ENCODE measurements at regions not wholly inside any gene's neighbourhood (a gene's known extent, or its start where the extent isn't known, plus 50 kb on each side); places are given as distances from the start of the nearest gene placed in this dataset.

- TF ChIP-seq, protein P1, sequence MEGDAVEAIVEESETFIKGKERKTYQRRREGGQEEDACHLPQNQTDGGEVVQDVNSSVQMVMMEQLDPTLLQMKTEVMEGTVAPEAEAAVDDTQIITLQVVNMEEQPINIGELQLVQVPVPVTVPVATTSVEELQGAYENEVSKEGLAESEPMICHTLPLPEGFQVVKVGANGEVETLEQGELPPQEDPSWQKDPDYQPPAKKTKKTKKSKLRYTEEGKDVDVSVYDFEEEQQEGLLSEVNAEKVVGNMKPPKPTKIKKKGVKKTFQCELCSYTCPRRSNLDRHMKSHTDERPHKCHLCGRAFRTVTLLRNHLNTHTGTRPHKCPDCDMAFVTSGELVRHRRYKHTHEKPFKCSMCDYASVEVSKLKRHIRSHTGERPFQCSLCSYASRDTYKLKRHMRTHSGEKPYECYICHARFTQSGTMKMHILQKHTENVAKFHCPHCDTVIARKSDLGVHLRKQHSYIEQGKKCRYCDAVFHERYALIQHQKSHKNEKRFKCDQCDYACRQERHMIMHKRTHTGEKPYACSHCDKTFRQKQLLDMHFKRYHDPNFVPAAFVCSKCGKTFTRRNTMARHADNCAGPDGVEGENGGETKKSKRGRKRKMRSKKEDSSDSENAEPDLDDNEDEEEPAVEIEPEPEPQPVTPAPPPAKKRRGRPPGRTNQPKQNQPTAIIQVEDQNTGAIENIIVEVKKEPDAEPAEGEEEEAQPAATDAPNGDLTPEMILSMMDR (conservative IDR thresholded peaks at IDR 0.05; ENCODE audit: low read length): no peak
- no peak overlapping the region for H3K4me3 ChIP-seq (ENCODE audit: low read length)
- DNase-seq (ENCODE audit: low read depth): no peak
Measured at GRCh38 chr21:21750124-21750825, 752.1 kb downstream of the NCAM2 start.

GRCh38 chr21:21751286-21751685 lies 753.1 kb downstream of the NCAM2 start:
- TF ChIP-seq, protein P1 (conservative IDR thresholded peaks at IDR 0.05; ENCODE audit: low read length): no peak
- no peak for DNase-seq (ENCODE audit: low read depth)
- H3K4me3 ChIP-seq (ENCODE audit: low read length): no peak overlapping the region

DNA sequence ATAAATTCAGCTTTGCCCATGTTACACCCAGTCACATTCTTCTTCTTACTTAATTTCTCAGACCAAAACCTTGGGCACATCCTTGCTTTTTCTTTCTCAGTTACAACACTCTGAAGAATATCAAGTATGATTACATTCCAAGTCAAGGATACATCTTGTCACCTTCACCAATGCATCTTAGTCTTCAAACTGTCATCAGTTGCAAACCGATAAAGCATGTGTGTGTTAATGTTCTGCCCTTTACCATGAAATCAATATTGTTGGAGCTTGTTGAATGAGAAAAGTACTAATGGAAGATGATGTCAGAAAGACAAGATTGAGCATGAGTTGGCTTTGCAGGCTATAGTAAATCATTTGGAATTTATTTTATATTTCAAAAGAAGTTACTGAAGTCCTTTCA lies 764.6 kb downstream of the NCAM2 start:
- TF ChIP-seq, protein P1 (conservative IDR thresholded peaks at IDR 0.05; ENCODE audit: low read length): no peak

GRCh38 chr21:21764281-21764680 lies 766.1 kb downstream of the NCAM2 start:
- H3K4me3 ChIP-seq (ENCODE audit: low read length): no peak overlapping the region
- no peak for DNase-seq (ENCODE audit: low read depth)
- TF ChIP-seq, protein P1 (conservative IDR thresholded peaks at IDR 0.05; ENCODE audit: low read length): no peak

More for the DNA sequence above, 764.6 kb downstream of the NCAM2 start:
- H3K4me3 ChIP-seq (ENCODE audit: low read length): no peak overlapping the region
- DNase-seq (ENCODE audit: low read depth): no peak

GRCh38 chr21:21767276-21767675 lies 769.1 kb downstream of the NCAM2 start:
- no peak overlapping the region for H3K4me3 ChIP-seq (ENCODE audit: low read length)
- no peak for DNase-seq (ENCODE audit: low read depth)
- TF ChIP-seq, protein P1 (conservative IDR thresholded peaks at IDR 0.05; ENCODE audit: low read length): no peak

- TF ChIP-seq, protein P1 (conservative IDR thresholded peaks at IDR 0.05; ENCODE audit: low read length): no peak
- H3K4me3 ChIP-seq (ENCODE audit: low read length): no peak overlapping the region
- DNase-seq (ENCODE audit: low read depth): no peak
Measured at GRCh38 chr21:21788591-21788990, 790.4 kb downstream of the NCAM2 start.

DNA sequence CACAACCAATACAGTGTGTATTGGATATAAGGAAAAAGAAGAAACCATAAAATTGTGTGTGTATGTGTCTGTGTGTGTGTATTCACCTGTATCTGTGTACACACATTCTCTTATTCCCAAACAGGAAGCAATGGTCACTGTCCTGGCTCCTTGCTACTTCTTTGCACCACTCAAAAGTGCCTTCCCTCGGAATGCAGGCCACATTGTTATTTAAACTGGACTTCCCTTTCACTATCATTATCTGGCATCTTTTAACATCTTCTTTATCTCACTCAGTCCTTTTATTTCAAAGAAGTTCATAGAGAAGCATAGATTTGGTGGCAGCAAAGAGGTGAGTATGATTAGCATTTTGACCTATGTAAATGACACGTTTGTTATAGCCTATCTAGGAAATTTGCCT lies 803.7 kb downstream of the NCAM2 start:
- DNase-seq (ENCODE audit: low read depth): no peak
- TF ChIP-seq, protein P1 (conservative IDR thresholded peaks at IDR 0.05; ENCODE audit: low read length): no peak
- H3K4me3 ChIP-seq (ENCODE audit: low read length): no peak overlapping the region

Data from AG10803 (cell line).